Cardiac muscle cell (in vitro differentiated cells and primary cell): ENCODE measurements at regions not wholly inside any gene's neighbourhood (a gene's known extent, or its start where the extent isn't known, plus 50 kb on each side); places are given as distances from the start of the nearest gene placed in this dataset.

Experiments used
- DNase-seq, 2 donors: peaks; one replicate each; pipeline versions ENCODE4 v3.0.0 to v3.0.0-alpha.2; 2010 to 2017; ENCODE audit warnings: low read depth in 1 of 2, low spot score in 1 of 2
- H3K27ac ChIP-seq: fragments of 200-600 bp; sonication (generic); 2 replicates; pipeline ENCODE4 v1.5.1; 2016
- H3K27me3 ChIP-seq: fragments of 200-600 bp; sonication (generic); 2 replicates; pipeline ENCODE4 v1.6.0; 2016; ENCODE audit warnings: control low read depth
- H3K36me3 ChIP-seq: fragments of 200-600 bp; sonication (generic); 2 replicates; pipeline ENCODE4 v1.5.1; 2016; ENCODE audit warnings: control low read depth
- H3K4me1 ChIP-seq: fragments of 200-600 bp; sonication (generic); 2 replicates; pipeline ENCODE4 v1.8.1; 2017; ENCODE audit warnings: low read depth, mild to moderate bottlenecking, mixed run types
- H3K4me3 ChIP-seq: fragments of 200-600 bp; sonication (generic); 2 replicates; pipeline ENCODE4 v1.5.1; 2016; ENCODE audit warnings: mild to moderate bottlenecking
- H3K9me3 ChIP-seq: fragments of 200-600 bp; sonication (generic); 2 replicates; pipeline ENCODE4 v1.5.1; 2017; ENCODE audit warnings: low read depth, mild to moderate bottlenecking, control low read depth
- CTCF ChIP-seq: IDR thresholded peaks from 2 replicates; pipeline ENCODE4 v1.5.1; 2012; ENCODE audit warnings: low read depth, mild to moderate bottlenecking, low read length

DNA sequence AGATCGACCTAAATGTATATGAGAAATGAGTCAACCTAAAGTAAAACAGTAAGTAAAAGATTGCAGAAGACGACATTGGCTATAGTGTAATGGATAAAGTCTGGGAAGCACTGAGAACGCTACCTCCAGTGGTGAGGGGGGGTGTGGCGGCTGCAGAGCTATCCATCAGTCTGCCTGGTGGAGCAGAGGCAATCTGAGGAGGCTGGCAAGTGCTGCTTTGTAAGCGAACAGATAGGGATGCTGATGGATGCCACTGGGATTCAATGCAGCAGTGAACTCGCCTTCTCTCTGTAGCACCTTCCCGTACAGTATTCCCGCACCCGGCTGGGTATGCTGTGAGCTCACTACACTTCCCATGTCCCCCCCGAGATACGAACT is 261.5 kb downstream of the NSG2 start:
- no peaks in the 10 kb centered on the region for H3K27me3 ChIP-seq
- no peak for DNase-seq
- H3K4me1 ChIP-seq: peaks cover 5% of the 10 kb centered on the region
- H3K27ac ChIP-seq: no peak overlapping the region
- H3K9me3 ChIP-seq: no peaks in the 10 kb centered on the region
- no peak overlapping the region for H3K4me3 ChIP-seq
- TF ChIP-seq CTCF: no peak
- no peaks in the 10 kb centered on the region for H3K36me3 ChIP-seq

DNA sequence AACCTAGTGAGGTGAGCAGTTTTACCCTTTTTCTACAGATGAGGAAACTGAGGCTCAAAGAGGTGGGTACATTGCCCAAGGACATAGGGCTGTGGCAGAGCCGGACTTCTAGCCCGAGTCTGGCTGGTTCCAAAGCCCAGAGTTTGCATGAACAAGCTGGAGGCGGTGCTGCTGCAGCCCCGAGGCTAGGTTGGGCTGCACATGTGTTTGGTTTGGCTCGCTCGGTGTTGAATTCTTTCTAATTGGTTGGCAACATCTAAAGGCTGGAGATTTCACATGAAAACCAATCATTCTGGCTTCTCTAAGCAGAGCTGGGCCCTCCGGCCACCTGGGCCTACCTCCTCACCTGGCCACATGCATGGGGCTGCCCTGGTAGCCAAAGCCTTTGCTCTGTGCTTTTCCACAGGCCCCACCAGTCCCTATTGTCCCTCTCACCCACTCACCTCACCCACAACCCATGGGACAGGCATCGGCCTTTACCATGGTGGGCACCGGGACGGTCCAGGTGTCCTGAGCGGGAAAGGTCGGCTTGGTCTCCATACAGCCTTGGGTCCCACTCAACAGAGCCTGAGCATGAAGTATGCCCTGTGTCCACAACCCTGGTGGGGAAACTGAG is 262.3 kb downstream of the NSG2 start:
- H3K4me1 ChIP-seq: peaks cover 5% of the 10 kb centered on the region
- no peak for DNase-seq
- H3K36me3 ChIP-seq: no peaks in the 10 kb centered on the region
- no peaks in the 10 kb centered on the region for H3K27me3 ChIP-seq
- no peak for TF ChIP-seq CTCF
- H3K27ac ChIP-seq: no peak overlapping the region
- H3K9me3 ChIP-seq: no peaks in the 10 kb centered on the region
- H3K4me3 ChIP-seq: no peak overlapping the region

GRCh38 chr5:174309131-174309795 is 263.8 kb downstream of the NSG2 start:
- DNase-seq: no peak
- Histone ChIP-seq H3K4me3 (no peak overlapping the region), H3K9me3 (no peaks in the 10 kb centered on the region), H3K27ac (no peak overlapping the region), H3K27me3 (no peaks in the 10 kb centered on the region), H3K4me1 (no peaks in the 10 kb centered on the region), H3K36me3 (no peaks in the 10 kb centered on the region)
- TF ChIP-seq CTCF: no peak

DNA sequence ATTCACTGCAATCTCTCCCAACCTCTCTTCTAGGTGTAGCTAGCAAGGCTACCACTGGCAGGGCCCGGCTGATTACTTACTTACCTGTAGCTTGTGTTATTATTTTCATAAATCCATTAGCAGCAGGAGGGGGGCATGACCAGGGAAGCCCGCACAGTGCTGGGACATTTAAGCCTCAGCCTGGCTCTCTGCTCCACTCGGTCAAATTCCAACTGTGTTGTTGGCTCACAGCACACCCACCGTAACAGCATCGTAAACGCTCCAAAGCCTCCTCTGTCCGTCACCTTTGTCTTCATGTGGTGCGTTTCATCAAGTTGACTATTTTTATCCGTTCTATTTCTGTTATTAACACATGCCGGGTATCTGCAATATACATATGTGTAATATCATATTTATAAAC is 264.7 kb downstream of the NSG2 start:
- no peaks in the 10 kb centered on the region for H3K27me3 ChIP-seq
- no peaks in the 10 kb centered on the region for H3K9me3 ChIP-seq
- no peak for DNase-seq
- no peaks in the 10 kb centered on the region for H3K4me1 ChIP-seq
- TF ChIP-seq CTCF: no peak
- H3K27ac ChIP-seq: no peak overlapping the region
- H3K4me3 ChIP-seq: no peak overlapping the region
- H3K36me3 ChIP-seq: no peaks in the 10 kb centered on the region

DNA sequence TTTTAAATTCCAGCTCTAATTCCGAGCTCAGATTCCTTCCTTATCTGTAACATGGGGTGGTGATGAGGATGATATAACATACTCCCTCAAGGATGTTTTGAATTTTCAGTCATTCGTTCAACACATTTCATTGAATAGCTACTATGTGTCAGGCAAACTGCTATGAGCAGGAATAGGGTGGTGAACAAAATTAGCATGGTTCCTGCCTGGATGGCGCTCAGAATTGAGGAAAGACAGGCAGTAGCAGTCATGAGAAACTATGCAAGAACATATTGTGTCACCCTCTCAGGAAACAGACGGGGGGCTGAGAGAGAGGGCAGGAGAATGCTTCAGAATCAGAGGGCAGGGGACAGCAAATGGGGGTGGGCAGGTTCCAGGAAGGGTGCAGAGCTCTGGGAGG is 265.2 kb downstream of the NSG2 start:
- Histone ChIP-seq H3K27me3 (no peaks in the 10 kb centered on the region), H3K36me3 (no peaks in the 10 kb centered on the region), H3K9me3 (no peaks in the 10 kb centered on the region), H3K27ac (no peak overlapping the region), H3K4me1 (no peaks in the 10 kb centered on the region), H3K4me3 (no peak overlapping the region)
- DNase-seq: no peak
- no peak for TF ChIP-seq CTCF
